GM12878 (cell line): ENCODE measurements at regions not wholly inside any gene's neighbourhood (a gene's known extent, or its start where the extent isn't known, plus 50 kb on each side); places are given as distances from the start of the nearest gene placed in this dataset.

Experiments used
- BRCA1 ChIP-seq: IDR thresholded peaks from 2 replicates; pipeline ENCODE4 v1.6.1; 2011; ENCODE audit warnings: low read depth, low read length, improper control_type of control experiment
- CBX5 ChIP-seq: sonication (generic); IDR thresholded peaks from 2 replicates; pipeline ENCODE4 v1.6.1; 2016; ENCODE audit warnings: low read depth, moderate library complexity, mild to moderate bottlenecking, inconsistent platforms
- HDAC2 ChIP-seq: fragments of 200-600 bp; sonication (generic); IDR thresholded peaks from 2 replicates; pipeline ENCODE4 v1.6.1; 2017
- IKZF1 ChIP-seq: fragments of 450-650 bp; conservative IDR thresholded peaks from 2 replicates; pipeline ENCODE4 v1.6.1; 2017; ENCODE audit warnings: antibody characterized with exemption, mild to moderate bottlenecking
- IRF5 ChIP-seq: fragments of 450-650 bp; IDR thresholded peaks from 2 replicates; pipeline ENCODE4 v1.6.1; 2017; ENCODE audit warnings: borderline replicate concordance
- LARP7 ChIP-seq: fragments of 450-650 bp; IDR thresholded peaks from 2 replicates; pipeline ENCODE4 v1.6.1; 2017; ENCODE audit warnings: mild to moderate bottlenecking
- NRF1 ChIP-seq: conservative IDR thresholded peaks from 2 replicates; pipeline ENCODE4 v1.6.1; 2011; ENCODE audit warnings: mild to moderate bottlenecking, low read depth, low read length, improper control_type of control experiment
- RELA ChIP-seq: fragments of 450-650 bp; IDR thresholded peaks from 2 replicates; pipeline ENCODE4 v1.8.0; 2014; ENCODE audit warnings: borderline replicate concordance; ENCODE audit not compliant: partially characterized antibody
- SIN3A ChIP-seq: IDR thresholded peaks from 2 replicates; pipeline ENCODE4 v1.6.1; 2012; ENCODE audit warnings: low read depth, low read length, improper control_type of control experiment
- SMAD5 ChIP-seq: IDR thresholded peaks from 2 replicates; pipeline ENCODE4 v1.6.1; 2016; ENCODE audit warnings: antibody characterized with exemption, low read depth
- ZBTB40 ChIP-seq: fragments of 450-650 bp; IDR thresholded peaks from 2 replicates; pipeline ENCODE4 v1.6.1; 2016; ENCODE audit warnings: mild to moderate bottlenecking, moderate library complexity, borderline replicate concordance
- ZNF207 ChIP-seq: fragments of 450-650 bp; IDR thresholded peaks from 2 replicates; pipeline ENCODE4 v1.6.1; 2014; ENCODE audit warnings: antibody characterized with exemption, mild to moderate bottlenecking, borderline replicate concordance

- TF ChIP-seq IKZF1 (no peak), SIN3A (no peak), HDAC2 (no peak), ZBTB40 (no peak), SMAD5 (no peak), NRF1 (no peak), BRCA1 (no peak), RELA (no peak), LARP7 (no peak), IRF5 (no peak), ZNF207 (no peak), CBX5 (no peak)
These were observed 302.8 kb upstream of the NCAM1 start (continued) for GRCh38 chr11:112658431-112658878.
